ENCODE measurements at regions not wholly inside any gene's neighbourhood (a gene's known extent, or its start where the extent isn't known, plus 50 kb on each side); places are given as distances from the start of the nearest gene placed in this dataset.

DNA sequence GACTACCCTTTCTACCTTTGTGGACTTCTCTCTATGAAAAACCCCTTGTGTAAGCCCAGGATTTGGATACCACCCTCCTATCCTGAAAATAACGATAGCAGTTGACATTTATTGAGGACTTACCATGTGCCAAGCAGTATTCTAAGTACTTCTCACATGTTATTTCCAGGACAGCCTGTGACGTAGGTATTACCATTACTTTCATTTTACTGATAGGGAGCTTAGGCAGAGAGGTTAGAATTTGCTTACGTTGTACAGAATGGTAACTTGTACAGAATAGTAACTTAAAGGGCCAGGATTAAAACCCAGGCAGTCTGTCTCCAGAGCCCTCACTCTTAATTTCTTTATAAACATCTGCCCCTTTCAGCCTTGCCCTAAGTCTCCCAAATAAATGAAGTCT, 138.3 kb downstream of the NTMT2 start:
- no peak overlapping the region for H3K27ac ChIP-seq
- no peaks in the 10 kb centered on the region for H3K27me3 ChIP-seq
- no peak for TF ChIP-seq POLR2A (IDR thresholded peaks at IDR 0.05)
- TF ChIP-seq, protein P1, sequence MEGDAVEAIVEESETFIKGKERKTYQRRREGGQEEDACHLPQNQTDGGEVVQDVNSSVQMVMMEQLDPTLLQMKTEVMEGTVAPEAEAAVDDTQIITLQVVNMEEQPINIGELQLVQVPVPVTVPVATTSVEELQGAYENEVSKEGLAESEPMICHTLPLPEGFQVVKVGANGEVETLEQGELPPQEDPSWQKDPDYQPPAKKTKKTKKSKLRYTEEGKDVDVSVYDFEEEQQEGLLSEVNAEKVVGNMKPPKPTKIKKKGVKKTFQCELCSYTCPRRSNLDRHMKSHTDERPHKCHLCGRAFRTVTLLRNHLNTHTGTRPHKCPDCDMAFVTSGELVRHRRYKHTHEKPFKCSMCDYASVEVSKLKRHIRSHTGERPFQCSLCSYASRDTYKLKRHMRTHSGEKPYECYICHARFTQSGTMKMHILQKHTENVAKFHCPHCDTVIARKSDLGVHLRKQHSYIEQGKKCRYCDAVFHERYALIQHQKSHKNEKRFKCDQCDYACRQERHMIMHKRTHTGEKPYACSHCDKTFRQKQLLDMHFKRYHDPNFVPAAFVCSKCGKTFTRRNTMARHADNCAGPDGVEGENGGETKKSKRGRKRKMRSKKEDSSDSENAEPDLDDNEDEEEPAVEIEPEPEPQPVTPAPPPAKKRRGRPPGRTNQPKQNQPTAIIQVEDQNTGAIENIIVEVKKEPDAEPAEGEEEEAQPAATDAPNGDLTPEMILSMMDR (IDR thresholded peaks at IDR 0.05): no peak
- DNase-seq: no peak
- no peaks in the 10 kb centered on the region for H3K36me3 ChIP-seq
- intact Hi-C loops (cut with DNase I; ENCODE audit: low total_unique reads): no loop called here
- no peaks in the 10 kb centered on the region for H3K9me3 ChIP-seq
- no peaks in the 10 kb centered on the region for H3K4me1 ChIP-seq
- no peak overlapping the region for H3K4me3 ChIP-seq

DNA sequence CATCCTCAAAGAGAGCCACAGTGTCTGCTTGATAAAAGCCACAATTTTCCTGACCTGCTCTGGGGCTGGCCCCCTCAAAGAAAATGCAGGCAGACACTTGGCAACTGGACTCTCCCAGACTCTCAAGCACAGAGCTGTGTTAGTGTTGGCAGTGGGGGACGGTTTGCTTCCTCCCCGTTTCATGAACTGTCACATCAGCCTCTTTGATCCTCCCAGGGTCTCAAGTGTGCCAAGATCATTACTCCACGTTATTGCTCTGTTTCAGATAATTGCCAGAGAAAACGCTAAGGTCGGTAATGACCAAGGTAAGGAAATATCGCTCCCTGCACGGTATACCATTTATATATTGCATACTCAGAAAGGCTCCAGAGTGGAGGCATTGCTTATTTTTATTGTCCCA, 138.8 kb downstream of the NTMT2 start:
- TF ChIP-seq, protein P1 (IDR thresholded peaks at IDR 0.05): no peak
- no peak for TF ChIP-seq POLR2A (IDR thresholded peaks at IDR 0.05)
- no peaks in the 10 kb centered on the region for H3K27me3 ChIP-seq
- intact Hi-C loops (cut with DNase I; ENCODE audit: low total_unique reads): no loop called here
- no peak overlapping the region for H3K4me3 ChIP-seq
- no peaks in the 10 kb centered on the region for H3K4me1 ChIP-seq
- H3K36me3 ChIP-seq: no peaks in the 10 kb centered on the region
- no peak overlapping the region for H3K27ac ChIP-seq
- no peaks in the 10 kb centered on the region for H3K9me3 ChIP-seq
- no peak for DNase-seq

DNA sequence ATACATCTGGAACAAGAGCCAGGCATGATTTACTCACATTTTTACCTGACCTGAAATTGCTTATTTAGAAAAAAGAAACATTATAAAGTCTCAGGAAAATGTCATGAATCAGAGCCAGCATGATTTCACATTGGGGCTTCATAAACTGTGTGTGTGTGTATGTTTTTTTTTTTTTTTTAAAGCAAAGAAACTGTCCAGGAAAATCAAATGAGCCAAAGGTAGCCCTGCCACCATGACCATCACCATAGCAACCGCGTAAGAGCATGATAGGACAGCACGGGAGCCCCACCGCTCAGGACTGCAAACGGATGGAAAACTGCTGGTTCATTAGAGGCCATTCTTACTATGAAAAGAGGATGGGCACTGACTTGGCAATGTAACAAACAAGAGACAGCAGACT, 139.2 kb downstream of the NTMT2 start:
- no peak overlapping the region for H3K4me3 ChIP-seq
- intact Hi-C loops (cut with DNase I; ENCODE audit: low total_unique reads): no loop called here
- TF ChIP-seq, protein P1 (IDR thresholded peaks at IDR 0.05): no peak
- TF ChIP-seq POLR2A (IDR thresholded peaks at IDR 0.05): no peak
- no peaks in the 10 kb centered on the region for H3K9me3 ChIP-seq
- no peaks in the 10 kb centered on the region for H3K27me3 ChIP-seq
- no peak for DNase-seq
- no peaks in the 10 kb centered on the region for H3K4me1 ChIP-seq
- H3K27ac ChIP-seq: no peak overlapping the region
- no peaks in the 10 kb centered on the region for H3K36me3 ChIP-seq

DNA sequence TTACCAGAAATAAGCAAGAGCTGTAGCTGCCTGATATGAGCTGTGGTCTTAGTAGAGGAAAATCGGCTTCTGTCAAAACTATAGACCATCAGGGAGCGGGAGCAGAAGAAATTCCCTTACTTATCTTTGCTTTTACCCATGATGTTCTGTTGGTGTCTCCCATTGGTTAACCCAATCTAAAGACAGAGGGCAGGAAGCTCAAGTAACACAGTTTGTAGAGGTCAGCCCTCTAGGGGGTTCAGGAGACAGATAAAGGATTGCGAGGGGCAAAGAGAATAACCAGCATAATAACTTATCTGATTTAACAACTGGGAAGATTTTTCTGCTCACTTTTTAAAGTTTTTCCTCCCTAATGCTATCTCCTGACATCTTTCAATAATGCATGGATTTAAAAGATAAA, 142.4 kb downstream of the NTMT2 start:
- Histone ChIP-seq H3K4me1 (no peaks in the 10 kb centered on the region), H3K36me3 (no peaks in the 10 kb centered on the region), H3K9me3 (no peaks in the 10 kb centered on the region), H3K27me3 (no peaks in the 10 kb centered on the region), H3K27ac (no peak overlapping the region), H3K4me3 (no peak overlapping the region)
- intact Hi-C loops (cut with DNase I; ENCODE audit: low total_unique reads): no loop called here
- TF ChIP-seq, protein P1 (IDR thresholded peaks at IDR 0.05): no peak
- TF ChIP-seq POLR2A (IDR thresholded peaks at IDR 0.05): no peak
- no peak for DNase-seq

DNA sequence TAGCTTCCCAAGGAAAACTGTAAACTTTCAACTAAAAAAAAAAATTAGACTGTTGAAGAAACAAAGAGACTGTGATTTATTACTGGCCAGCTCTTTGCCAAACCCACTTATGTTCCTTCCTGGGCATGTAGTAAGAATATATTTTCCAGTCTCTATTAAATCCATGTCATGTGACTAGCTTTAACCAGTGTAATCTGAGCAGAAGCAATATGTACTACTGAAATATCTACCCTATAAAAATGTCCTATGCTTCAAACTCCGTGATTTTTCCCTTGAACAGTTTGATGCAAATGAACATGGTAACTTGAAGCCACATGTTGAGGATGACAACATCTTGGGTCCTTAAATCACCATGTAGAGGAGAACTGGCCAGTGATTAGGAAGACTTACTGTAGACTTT, 144.5 kb downstream of the NTMT2 start:
- H3K27ac ChIP-seq: no peak overlapping the region
- no peak for DNase-seq
- no peak overlapping the region for H3K4me3 ChIP-seq
- H3K4me1 ChIP-seq: no peaks in the 10 kb centered on the region
- H3K27me3 ChIP-seq: no peaks in the 10 kb centered on the region
- TF ChIP-seq, protein P1 (IDR thresholded peaks at IDR 0.05): no peak
- no peak for TF ChIP-seq POLR2A (IDR thresholded peaks at IDR 0.05)
- H3K36me3 ChIP-seq: no peaks in the 10 kb centered on the region
- intact Hi-C loops (cut with DNase I; ENCODE audit: low total_unique reads): no loop called here
- H3K9me3 ChIP-seq: no peaks in the 10 kb centered on the region
